Right lobe of liver (tissue), 4 donors: ENCODE measurements at regions not wholly inside any gene's neighbourhood (a gene's known extent, or its start where the extent isn't known, plus 50 kb on each side); places are given as distances from the start of the nearest gene placed in this dataset.

Source experiments
- CTCF ChIP-seq, 4 donors: fragments of 200-600 bp in 3 of 4; fragments of 450-650 bp in 1 of 4; IDR thresholded peaks; one replicate each; pipeline versions ENCODE4 v1.5.1 to v1.8.0; 2016 to 2022; ENCODE audit warnings: antibody characterized with exemption in 4 of 4, mild to moderate bottlenecking in 2 of 4
- POLR2A ChIP-seq: fragments of 450-650 bp; IDR thresholded peaks from one replicate; pipeline ENCODE4 v1.6.1; 2017; ENCODE audit warnings: antibody characterized with exemption, mild to moderate bottlenecking
- donor health status: DM: no; HTN: no; CAD: no.
- donor health status: DM: no; HTN: no; CAD: no.
- donor health status: DM: no; HTN: yes; CAD: no.

DNA sequence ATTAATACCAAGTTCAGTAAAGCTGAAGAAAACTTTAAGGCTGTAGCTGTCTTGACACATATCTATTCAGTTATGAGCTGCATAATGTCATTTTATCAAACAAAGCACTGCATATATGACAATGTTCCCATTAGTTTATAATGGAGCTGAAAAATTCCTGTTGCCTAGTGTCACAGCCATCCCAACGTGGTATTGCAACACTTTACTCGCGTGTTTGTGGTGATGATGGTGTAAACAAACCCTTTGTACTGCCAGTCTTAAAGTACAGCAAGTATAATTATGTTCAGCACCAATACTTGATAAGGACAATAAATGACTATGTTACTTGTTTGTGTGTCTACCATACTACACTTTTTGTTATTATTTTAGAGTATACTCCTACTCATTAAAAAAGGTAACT lies 1415.6 kb upstream of the PCDH7 start:
- TF ChIP-seq CTCF (IDR thresholded peaks at IDR 0.05) (no peak), POLR2A (no peak)
